Neutrophil (primary cell): ENCODE measurements at regions not wholly inside any gene's neighbourhood (a gene's known extent, or its start where the extent isn't known, plus 50 kb on each side); places are given as distances from the start of the nearest gene placed in this dataset.

Experiments used
- H3K27ac ChIP-seq: fragments of 200-600 bp; sonication (generic); 2 replicates; pipeline ENCODE4 v1.5.1; 2016; ENCODE audit warnings: mild to moderate bottlenecking, moderate library complexity
- H3K27me3 ChIP-seq: fragments of 200-600 bp; sonication (generic); 2 replicates; pipeline ENCODE4 v1.6.0; 2016; ENCODE audit warnings: mild to moderate bottlenecking
- H3K36me3 ChIP-seq: fragments of 200-600 bp; sonication (generic); 2 replicates; pipeline ENCODE4 v1.5.1; 2017
- H3K4me1 ChIP-seq, 2 experiments: fragments of 200-600 bp in 1 of 2; sonication (generic) in 1 of 2; 1 replicate in 1 of 2; 2 replicates in 1 of 2; pipeline versions ENCODE4 v1.5.1 to v1.6.1; 2013 to 2016; ENCODE audit warnings: low read depth in 1 of 2, low read length in 1 of 2, mild to moderate bottlenecking in 1 of 2, moderate library complexity in 1 of 2; ENCODE audit not compliant: control insufficient read depth in 1 of 2, insufficient read depth in 1 of 2
- H3K4me3 ChIP-seq, 2 experiments: fragments of 200-600 bp in 1 of 2; sonication (generic) in 1 of 2; 1 replicate in 1 of 2; 2 replicates in 1 of 2; pipeline ENCODE4 v1.5.1; 2013 to 2016; ENCODE audit warnings: low read depth in 1 of 2, low read length in 1 of 2, mild to moderate bottlenecking in 1 of 2, moderate library complexity in 1 of 2
- H3K9me3 ChIP-seq: fragments of 200-600 bp; sonication (generic); 2 replicates; pipeline ENCODE4 v1.5.1; 2016
- CTCF ChIP-seq: fragments of 200-600 bp; sonication (generic); IDR thresholded peaks from 2 replicates; pipeline ENCODE4 v1.5.1; 2016; ENCODE audit warnings: antibody characterized with exemption

DNA sequence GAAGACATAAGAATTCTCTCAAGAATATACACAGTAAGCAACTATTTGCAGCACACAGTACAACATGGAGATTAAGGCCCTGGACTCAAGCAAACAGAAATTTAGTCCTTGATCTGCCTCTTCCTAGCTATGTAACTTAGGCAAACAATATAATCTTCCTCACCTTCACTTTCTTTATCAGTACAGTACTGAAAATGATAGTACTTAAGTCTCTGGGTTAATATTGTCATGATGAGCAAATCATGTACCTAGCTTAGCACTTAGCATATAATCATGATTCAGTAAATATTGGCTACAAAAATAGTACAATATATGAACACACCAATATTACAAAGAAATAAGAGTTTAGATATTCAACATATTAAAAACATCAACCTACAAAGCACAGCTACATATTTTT lies 320.5 kb downstream of the HACE1 start:
- H3K27me3 ChIP-seq, result no peaks in the 10 kb centered on the region
- no peaks in the 10 kb centered on the region for H3K9me3 ChIP-seq
- H3K36me3 ChIP-seq, result no peaks in the 10 kb centered on the region
- no peak overlapping the region for H3K4me3 ChIP-seq
- no peak overlapping the region for H3K27ac ChIP-seq
- no peak for TF ChIP-seq CTCF
- no peaks in the 10 kb centered on the region for H3K4me1 ChIP-seq

DNA sequence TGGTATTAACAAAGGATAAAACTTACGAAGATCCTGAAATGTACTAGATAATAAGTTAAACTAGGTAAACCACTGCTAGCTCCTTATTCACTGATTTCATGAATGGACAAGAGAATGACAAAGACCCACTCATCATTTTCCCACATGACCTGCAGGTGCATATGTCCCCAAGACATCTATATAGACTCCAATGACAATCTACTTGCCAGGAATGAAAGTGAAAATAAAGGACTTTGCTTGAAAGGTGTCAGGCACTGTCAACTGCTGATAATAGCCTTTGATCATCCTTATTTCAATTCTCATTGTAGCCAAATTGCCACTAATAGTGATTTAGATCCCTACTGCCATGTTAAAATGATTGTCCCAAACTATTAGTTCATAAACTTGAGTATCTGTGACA lies 321.8 kb downstream of the HACE1 start:
- Histone ChIP-seq H3K4me1 (no peaks in the 10 kb centered on the region), H3K27me3 (peaks cover 6% of the 10 kb centered on the region), H3K27ac (no peak overlapping the region), H3K4me3 (no peak overlapping the region), H3K36me3 (no peaks in the 10 kb centered on the region), H3K9me3 (no peaks in the 10 kb centered on the region)
- TF ChIP-seq CTCF, result no peak

DNA sequence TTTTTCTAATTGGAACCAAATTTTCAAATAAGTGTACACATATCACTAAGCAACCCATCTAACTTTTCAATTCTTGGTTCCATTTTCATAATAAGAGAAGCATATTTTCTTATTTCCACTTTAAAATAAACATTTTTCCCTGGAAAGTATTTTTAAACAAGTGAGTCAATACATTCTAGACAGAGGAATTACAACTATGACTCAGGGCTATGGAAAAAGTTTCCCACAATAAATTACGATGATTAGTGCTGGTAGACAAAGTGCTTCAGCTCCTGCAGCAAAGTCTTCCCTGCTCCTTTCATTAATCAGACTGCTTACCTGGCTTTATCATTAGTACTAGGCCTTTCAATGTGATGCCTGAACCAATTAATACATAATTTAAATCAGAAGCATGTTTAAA lies 322.5 kb downstream of the HACE1 start:
- H3K27ac ChIP-seq, result no peak overlapping the region
- no peak overlapping the region for H3K4me3 ChIP-seq
- no peaks in the 10 kb centered on the region for H3K36me3 ChIP-seq
- peaks cover 8% of the 10 kb centered on the region for H3K27me3 ChIP-seq
- H3K4me1 ChIP-seq, result no peaks in the 10 kb centered on the region
- no peaks in the 10 kb centered on the region for H3K9me3 ChIP-seq
- no peak for TF ChIP-seq CTCF

DNA sequence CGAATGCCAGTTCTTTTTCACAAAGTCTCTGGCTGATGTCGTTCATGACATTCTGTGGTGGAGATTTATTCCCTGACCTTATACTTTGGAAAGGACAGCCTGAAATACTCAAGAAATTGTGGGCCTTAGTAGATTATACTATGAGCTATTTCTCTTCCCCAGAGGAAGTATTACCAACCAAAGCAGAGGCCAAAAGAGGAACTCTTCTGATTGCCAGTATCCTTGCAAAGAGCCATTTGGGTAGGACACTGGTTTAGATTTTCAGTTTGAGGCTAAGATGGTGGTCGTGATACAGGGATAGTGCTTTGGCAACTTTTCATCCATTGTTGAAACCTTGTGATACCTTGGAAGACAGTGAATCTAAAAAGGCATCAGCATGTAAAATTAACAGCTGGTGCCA lies 327.3 kb downstream of the HACE1 start:
- no peaks in the 10 kb centered on the region for H3K9me3 ChIP-seq
- H3K27me3 ChIP-seq, result peaks cover 24% of the 10 kb centered on the region

DNA sequence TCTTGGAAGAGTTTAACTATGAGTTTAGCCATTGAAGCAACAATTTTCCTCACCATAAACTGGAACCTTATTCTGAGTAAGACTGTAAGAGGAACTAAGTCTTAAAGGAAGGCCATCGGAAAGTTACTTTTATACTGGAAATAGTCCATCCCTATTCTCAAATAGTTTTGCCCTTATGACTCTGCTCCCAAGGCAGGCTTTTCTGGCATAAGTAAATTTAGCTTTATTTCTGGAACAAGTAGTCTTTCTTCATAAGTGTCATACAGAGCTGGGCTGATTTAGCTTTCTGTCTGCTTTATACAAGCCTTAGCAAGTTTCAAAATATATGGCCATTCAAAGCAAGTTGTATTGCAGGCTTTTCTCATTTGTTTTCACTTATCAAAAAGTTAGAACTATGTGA lies 328.1 kb downstream of the HACE1 start:
- TF ChIP-seq CTCF, result no peak
- Histone ChIP-seq H3K36me3 (no peaks in the 10 kb centered on the region), H3K4me1 (no peaks in the 10 kb centered on the region), H3K4me3 (no peak overlapping the region), H3K27ac (no peak overlapping the region), H3K27me3 (peaks cover 24% of the 10 kb centered on the region), H3K9me3 (no peaks in the 10 kb centered on the region)

More for the DNA sequence above, 327.3 kb downstream of the HACE1 start:
- H3K4me1 ChIP-seq, result no peaks in the 10 kb centered on the region
- no peak for TF ChIP-seq CTCF
- H3K4me3 ChIP-seq, result no peak overlapping the region
- no peak overlapping the region for H3K27ac ChIP-seq
- H3K36me3 ChIP-seq, result no peaks in the 10 kb centered on the region
